Lung (tissue), 11 donors: ENCODE measurements at regions not wholly inside any gene's neighbourhood (a gene's known extent, or its start where the extent isn't known, plus 50 kb on each side); places are given as distances from the start of the nearest gene placed in this dataset.

Source experiments
- ATAC-seq: fragments of 200-7000 bp; cut with Tn5 transposase; one replicate; pipeline ENCODE4 v1.9.1; 2020; ENCODE audit warnings: moderate number of reproducible peaks; ENCODE audit not compliant: insufficient read depth, low FRiP score
- DNase-seq, 3 donors: peaks; one replicate each; pipeline ENCODE4 v3.0.0-alpha.2; 2013 to 2017
- H3K27ac ChIP-seq, 2 donors: one replicate each; pipeline ENCODE4 v1.5.1; 2013; ENCODE audit warnings: mild to moderate bottlenecking in 2 of 2, moderate library complexity in 2 of 2, control low read depth in 1 of 2, inconsistent platforms in 1 of 2, low read depth in 1 of 2, low read length in 1 of 2
- H3K27me3 ChIP-seq, 3 donors: one replicate each; pipeline ENCODE4 v1.5.1; 2013; ENCODE audit warnings: low read length in 2 of 3; ENCODE audit not compliant: control insufficient read depth in 3 of 3, insufficient read depth in 3 of 3
- H3K36me3 ChIP-seq, 4 donors: one replicate each; pipeline ENCODE4 v1.5.1; 2013; ENCODE audit warnings: low read length in 4 of 4, mild to moderate bottlenecking in 1 of 4, moderate library complexity in 1 of 4; ENCODE audit not compliant: control insufficient read depth in 4 of 4, insufficient read depth in 4 of 4
- H3K4me1 ChIP-seq, 5 donors: one replicate each; pipeline ENCODE4 v1.5.1; 2013; ENCODE audit warnings: low read length in 5 of 5, mild to moderate bottlenecking in 2 of 5, moderate library complexity in 1 of 5; ENCODE audit not compliant: control insufficient read depth in 5 of 5, insufficient read depth in 5 of 5
- H3K4me3 ChIP-seq: one replicate; pipeline ENCODE4 v1.5.1; 2013; ENCODE audit warnings: mild to moderate bottlenecking, control low read depth, moderate library complexity
- H3K9ac ChIP-seq, 2 donors: one replicate each; pipeline ENCODE4 v1.5.1; 2013; ENCODE audit warnings: low read length in 2 of 2, control low read depth in 1 of 2; ENCODE audit not compliant: insufficient read depth in 1 of 2
- H3K9me3 ChIP-seq, 4 donors: one replicate each; pipeline ENCODE4 v1.5.1; 2013; ENCODE audit warnings: low read length in 3 of 4, mild to moderate bottlenecking in 1 of 4, moderate library complexity in 1 of 4; ENCODE audit not compliant: control insufficient read depth in 4 of 4, insufficient read depth in 3 of 4
- WGBS, 2 donors: extraction: QIAGEN DNeasy Blood & Tissue Kit; methylation state at CpG; one replicate each; pipeline ENCODE4 v1.1.7; 2013; 5-methylcytosine and 5-hydroxymethylcytosine counted together
- TF ChIP-seq, protein P1 (sequence below): IDR thresholded peaks from 2 replicates; pipeline ENCODE4 v1.5.1; 2012; ENCODE audit warnings: mild to moderate bottlenecking; ENCODE audit errors: control extremely low read depth, extremely low read depth
- donor health status: control.
- donor health status: control.
- donor health status: Bipolar disorder and iron deficiency.
- donor health status: healthy.
- donor health status: DM: yes; HTN: yes; CAD: no.

DNA sequence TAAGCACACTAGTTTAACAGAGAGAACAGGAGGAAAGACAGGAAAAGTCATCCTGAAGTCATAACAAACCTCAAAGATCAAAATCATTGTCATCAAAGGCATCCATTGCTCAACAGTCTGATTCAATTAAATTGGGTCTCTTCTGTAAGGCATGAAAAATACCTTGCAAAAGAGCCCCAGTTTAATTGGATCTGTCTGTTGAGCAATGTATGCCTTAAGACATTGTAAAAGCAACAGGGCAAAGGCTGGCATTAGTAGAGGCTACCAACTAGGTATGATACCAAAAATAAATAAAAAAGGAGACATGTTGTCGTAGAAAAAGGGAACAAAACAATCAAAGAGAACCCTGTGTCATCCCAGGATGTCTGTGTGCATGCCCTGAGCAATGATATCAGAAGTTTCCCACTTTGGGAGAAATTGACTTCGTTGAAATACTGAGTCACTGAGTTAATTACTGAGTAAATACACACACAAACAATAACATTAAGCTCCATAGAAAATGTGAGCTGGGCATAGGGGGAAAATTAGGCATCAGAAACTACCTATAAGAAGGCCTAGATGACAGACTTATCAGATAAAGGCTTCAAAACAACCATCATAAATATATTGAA lies 1013.8 kb upstream of the CITED2 start:
- Histone ChIP-seq H3K4me3 (no peak overlapping the region), H3K9ac (no peak overlapping the region), H3K36me3 (no peaks in the 10 kb centered on the region), H3K27ac (no peak overlapping the region), H3K9me3 (peaks cover 0 to 6% (median 1%) of the 10 kb centered on the region in 4 donors), H3K4me1 (peaks cover 0 to 1% (median 0%) of the 10 kb centered on the region in 5 donors), H3K27me3 (no peaks in the 10 kb centered on the region)
- WGBS, 2 donors = 66 to 81% methylated on average over 2 of the region's 2 CpGs
- DNase-seq (no peak), ATAC-seq (no peak)
- TF ChIP-seq, protein P1, sequence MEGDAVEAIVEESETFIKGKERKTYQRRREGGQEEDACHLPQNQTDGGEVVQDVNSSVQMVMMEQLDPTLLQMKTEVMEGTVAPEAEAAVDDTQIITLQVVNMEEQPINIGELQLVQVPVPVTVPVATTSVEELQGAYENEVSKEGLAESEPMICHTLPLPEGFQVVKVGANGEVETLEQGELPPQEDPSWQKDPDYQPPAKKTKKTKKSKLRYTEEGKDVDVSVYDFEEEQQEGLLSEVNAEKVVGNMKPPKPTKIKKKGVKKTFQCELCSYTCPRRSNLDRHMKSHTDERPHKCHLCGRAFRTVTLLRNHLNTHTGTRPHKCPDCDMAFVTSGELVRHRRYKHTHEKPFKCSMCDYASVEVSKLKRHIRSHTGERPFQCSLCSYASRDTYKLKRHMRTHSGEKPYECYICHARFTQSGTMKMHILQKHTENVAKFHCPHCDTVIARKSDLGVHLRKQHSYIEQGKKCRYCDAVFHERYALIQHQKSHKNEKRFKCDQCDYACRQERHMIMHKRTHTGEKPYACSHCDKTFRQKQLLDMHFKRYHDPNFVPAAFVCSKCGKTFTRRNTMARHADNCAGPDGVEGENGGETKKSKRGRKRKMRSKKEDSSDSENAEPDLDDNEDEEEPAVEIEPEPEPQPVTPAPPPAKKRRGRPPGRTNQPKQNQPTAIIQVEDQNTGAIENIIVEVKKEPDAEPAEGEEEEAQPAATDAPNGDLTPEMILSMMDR = no peak

DNA sequence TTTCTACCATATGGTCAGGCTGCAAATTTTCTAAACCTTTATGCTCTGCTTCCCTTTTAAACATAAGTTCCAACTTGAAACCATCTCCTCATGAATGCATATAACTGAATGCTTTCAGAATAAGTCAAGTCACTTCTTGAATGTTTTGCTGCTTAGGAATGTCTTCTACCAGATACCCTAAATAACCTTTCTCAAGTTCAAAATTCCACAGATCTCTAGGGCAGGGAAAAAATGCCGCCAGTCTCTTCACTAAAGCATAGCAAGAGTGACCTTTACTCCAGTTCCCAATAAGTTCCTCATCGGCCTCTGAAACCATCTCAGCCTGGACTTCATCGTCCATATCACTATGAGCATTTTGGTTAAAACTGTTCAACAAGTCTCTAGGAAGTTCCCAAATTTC lies 1011.2 kb upstream of the CITED2 start:
- no peak overlapping the region for H3K4me3 ChIP-seq
- TF ChIP-seq, protein P1 = no peak
- no peaks in the 10 kb centered on the region for H3K36me3 ChIP-seq
- 87 to 90% methylated on average over 3 of the region's 3 CpGs for WGBS, 2 donors
- no peak for ATAC-seq
- H3K4me1 ChIP-seq = no peaks in the 10 kb centered on the region
- peaks cover 0 to 6% (median 1%) of the 10 kb centered on the region in 4 donors for H3K9me3 ChIP-seq
- H3K27me3 ChIP-seq = no peaks in the 10 kb centered on the region
- H3K9ac ChIP-seq = no peak overlapping the region
- no peak for DNase-seq
- no peak overlapping the region for H3K27ac ChIP-seq

DNA sequence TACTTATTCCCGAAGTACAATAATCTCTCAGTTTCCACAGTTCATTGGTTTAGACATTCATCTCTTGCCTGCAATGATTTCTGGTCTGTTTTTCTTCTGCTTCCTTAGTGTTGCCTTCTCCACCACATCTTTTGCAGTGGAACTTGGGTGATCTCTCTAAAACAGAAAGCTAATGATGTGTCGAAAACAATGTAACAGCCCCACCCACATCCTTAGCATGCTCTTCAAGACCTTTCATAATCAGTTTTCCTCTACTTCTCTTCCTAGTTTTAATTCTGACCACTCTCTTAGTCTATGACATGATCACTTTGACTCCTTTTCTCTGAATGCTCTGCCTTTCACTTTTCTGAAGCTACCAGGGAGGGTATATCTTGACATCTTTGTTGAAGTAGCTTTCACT lies 1007.9 kb upstream of the CITED2 start:
- Histone ChIP-seq H3K9ac (no peak overlapping the region), H3K4me3 (no peak overlapping the region), H3K36me3 (no peaks in the 10 kb centered on the region), H3K27me3 (no peaks in the 10 kb centered on the region), H3K27ac (no peak overlapping the region), H3K4me1 (no peaks in the 10 kb centered on the region), H3K9me3 (peaks cover 0 to 6% (median 1%) of the 10 kb centered on the region in 4 donors)
- DNase-seq = no peak
- 45 to 59% methylated on average over 2 of the region's 2 CpGs for WGBS, 2 donors
- TF ChIP-seq, protein P1 = no peak
- ATAC-seq = no peak
